ENCODE measurements at regions not wholly inside any gene's neighbourhood (a gene's known extent, or its start where the extent isn't known, plus 50 kb on each side); places are given as distances from the start of the nearest gene placed in this dataset.
"Not testable (repeated sequence)": the region's sequence is repeated elsewhere in the genome, so short reads cannot be mapped to it uniquely, and the experiment has no call there.

GRCh38 chr12:131624756-131625501 lies 86.0 kb upstream of the SFSWAP start:
- not testable (repeated sequence) for DNase-seq

DNA sequence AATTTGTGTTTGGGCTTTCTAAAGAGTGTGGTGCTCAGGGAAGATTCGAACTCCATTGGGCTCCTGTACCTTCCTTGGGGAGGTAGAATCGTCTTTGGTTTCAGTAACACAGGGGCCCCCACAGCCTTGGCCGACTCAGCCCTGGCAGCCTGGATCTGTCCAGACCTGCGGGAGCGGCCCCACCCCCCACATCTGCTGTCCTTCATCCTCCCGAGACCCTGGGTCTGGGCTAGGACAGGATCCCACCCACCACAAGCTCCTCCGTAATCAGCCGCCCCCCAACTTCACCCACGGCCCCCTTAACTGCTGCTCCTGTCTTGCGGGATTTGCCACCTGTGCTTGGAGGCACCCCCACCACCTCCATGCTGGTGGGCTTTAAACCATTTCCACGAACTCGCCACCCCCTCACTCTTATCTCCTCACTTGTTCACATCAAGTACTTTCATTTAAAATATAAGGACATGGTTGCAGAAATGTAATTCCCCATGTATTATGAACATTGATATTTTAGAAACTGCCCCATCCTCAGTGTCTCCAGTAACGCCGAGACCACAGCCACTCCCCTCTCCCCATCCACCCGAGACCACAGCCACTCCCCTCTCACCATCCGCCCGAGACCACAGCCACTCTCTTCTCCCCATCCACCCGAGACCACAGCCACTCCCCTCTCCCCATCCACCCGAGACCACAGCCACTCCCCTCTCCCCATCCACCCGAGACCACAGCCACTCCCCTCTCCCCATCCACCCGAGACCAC lies 84.7 kb upstream of the SFSWAP start:
- DNase-seq, result not testable (repeated sequence)

DNA sequence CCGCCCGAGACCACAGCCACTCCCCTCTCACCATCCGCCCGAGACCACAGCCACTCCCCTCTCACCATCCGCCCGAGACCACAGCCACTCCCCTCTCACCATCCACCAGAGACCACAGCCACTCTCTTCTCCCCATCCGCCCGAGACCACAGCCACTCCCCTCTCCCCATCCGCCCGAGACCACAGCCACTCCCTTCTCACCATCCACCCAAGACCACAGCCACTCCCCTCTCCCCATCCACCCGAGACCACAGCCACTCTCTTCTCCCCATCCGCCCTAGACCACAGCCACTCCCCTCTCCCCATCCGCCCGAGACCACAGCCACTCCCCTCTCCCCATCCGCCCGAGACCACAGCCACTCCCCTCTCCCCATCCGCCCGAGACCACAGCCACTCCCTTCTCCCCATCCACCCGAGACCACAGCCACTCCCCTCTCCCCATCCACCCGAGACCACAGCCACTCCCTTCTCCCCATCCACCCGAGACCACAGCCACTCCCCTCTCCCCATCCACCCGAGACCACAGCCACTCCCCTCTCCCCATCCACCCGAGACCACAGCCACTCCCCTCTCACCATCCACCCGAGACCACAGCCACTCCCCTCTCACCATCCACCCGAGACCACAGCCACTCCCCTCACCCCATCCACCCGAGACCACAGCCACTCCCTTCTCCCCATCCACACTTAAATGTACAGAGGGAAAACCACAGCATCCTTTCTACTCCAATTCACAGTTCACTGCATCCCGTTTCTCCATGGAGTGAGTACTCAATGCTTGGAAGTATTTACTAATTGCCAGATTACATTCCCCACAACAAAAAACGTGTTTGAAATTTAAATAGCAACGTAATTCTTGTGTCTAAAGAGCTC lies 83.5 kb upstream of the SFSWAP start:
- DNase-seq, result peak; percentile 33

GRCh38 chr12:131628023-131628740 lies 82.7 kb upstream of the SFSWAP start:
- DNase-seq, result no peak

DNA sequence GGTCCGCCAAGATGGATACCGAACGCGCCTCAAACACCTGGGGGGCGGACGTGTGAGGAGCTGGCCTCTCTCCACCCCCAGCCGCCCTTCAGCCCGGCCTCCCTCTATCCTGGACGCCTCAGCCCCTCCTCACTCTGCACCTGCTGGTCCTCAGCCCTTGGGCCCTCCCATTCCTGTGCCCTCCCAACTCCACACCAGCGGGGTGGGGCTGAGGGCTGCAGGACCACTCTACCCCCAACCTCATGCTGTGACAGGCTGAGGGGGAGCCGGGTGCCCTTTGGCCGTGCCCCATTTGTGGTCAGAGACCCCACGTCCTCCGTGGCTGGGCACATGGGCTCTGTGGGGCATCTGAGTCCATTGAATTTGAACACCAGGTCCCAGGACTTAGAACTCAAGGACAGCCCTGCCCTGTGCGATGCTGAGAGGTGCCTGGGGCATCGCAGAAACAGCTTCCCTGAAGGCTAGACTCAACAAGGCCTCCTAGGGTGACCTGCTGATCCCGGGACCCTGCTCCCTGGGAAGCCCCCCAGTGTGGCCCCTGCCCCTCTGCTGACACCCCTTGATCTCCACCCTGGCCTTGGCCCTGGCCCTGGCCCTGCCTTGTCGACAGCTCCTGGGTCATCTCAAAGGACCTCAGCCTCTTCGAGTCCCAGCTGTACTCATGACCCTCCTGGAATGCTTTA lies 82.0 kb upstream of the SFSWAP start:
- no peak for DNase-seq

DNA sequence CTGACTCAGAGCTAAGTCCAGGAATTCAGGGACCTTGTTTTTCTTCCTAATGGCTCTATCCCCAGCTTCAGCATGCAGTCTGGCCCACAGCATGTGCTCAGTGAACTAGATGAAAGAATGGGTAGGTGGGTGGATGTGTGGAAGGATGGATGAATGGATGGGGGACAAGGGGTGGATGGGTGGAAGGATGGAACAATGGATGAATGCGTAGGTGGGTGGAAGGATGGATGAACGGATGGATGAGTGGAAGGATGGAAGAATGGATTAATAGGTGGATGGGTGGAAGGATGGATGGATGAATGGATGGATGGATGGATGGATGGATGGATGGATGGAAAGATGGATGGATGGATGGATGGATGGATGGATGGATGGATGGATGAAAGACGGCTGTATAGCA lies 79.7 kb upstream of the SFSWAP start:
- no peak for DNase-seq

GRCh38 chr12:131631889-131632651 lies 78.8 kb upstream of the SFSWAP start:
- DNase-seq, result not testable (repeated sequence)

DNA sequence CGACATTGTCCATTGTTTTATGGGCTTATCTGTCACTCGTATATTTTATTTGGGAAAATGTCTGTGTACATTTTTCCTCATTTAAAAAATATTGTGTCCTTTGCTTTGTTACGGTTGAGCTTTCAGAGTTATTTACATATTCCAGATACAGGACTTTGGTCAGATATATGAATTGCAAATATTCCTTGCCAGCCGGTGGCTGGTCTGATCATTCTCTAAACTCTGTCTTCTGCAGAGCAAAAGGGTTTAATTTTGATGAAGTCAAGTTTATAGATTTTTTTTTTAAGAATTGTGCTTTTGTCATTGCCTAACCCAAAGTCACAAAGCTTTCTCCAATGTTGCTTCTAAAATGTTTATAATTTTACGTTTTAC lies 78.3 kb upstream of the SFSWAP start:
- DNase-seq, result not testable (repeated sequence)

DNA sequence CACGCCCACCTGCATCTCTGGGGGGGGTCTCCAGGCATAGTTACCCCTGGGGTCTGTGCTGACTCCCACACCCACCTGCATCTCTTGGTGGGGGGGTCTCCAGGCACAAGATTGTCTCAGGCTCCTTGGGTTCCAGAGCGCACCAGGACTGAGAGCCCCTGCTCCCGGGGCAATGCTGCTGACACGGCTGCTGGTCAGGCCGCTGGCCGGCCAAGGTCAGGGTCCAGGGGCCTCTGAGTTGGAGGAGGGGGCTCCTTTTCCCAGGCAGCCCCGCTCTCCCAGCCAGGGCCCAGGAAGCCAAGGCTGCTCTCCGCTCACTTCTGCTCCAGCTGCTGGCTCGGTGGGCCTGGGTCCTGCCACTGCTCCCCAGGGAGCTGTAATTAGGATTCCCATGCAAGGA lies 77.3 kb upstream of the SFSWAP start:
- DNase-seq, result not testable (repeated sequence)

DNA sequence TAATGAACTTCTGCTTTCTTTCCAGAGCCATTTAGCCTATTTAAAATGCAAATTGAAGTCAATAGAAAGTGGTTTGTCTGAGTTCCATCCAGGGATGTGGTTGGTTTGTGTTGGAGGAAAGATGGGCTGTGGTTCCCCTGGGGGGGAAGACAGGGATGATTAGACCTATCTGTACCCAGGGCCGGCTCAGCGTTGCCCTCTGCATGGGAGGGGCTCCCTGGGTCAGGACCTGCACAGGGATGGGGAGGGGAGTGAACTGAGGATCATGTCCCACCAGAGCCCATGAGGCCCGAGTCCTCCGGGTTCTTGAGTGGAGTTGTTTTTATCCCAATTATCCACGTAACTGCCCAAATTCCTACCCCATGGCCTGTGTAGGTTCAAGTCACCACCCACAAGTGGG lies 76.9 kb upstream of the SFSWAP start:
- DNase-seq, result no peak

DNA sequence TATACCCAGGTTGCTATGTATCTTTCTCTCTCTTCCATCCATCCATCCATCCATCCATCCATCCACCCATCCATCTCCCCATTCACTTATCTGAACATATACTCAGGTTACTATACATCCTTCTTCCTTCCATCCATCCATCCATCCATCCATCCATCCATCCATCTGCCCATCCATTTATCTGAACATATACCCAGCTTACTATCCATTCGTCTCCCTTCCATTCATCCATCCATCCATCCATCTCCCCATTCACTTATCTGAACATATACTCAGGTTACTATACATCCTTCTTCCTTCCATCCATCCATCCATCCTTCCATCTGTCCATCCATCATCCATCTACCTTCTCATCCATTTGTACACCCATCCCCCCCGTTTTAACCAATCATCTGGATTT lies 75.9 kb upstream of the SFSWAP start:
- not testable (repeated sequence) for DNase-seq

GRCh38 chr12:131635491-131636122 lies 75.3 kb upstream of the SFSWAP start:
- no peak for DNase-seq

- no peak for DNase-seq
Observed at GRCh38 chr12:131636266-131636665, 74.6 kb upstream of the SFSWAP start.

- DNase-seq, result no peak
Observed at GRCh38 chr12:131636940-131637750, 73.7 kb upstream of the SFSWAP start.

GRCh38 chr12:131637986-131638385 lies 72.9 kb upstream of the SFSWAP start:
- DNase-seq, result no peak

- no peak for DNase-seq
Observed at GRCh38 chr12:131639270-131639940, 71.5 kb upstream of the SFSWAP start.

DNA sequence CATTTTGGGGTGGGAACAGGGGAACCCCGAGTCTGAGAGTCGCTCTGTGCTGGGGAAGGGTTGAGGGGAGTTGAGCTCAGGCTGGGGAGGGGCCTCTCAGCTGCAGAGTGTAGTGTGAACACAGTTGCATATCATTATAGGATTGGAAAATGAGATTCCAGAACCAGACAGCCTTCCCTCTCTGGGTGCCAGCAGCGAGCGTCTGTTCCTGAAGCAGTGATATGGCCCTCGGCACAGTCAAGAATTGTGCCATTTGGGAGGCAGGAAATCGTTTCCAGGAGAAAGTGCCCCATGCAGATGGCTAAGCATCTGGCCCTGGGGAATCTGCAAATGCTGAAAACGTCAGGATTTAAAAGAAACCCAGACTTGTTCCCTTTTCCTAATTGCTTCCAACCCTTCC lies 70.4 kb upstream of the SFSWAP start:
- no peak for DNase-seq

GRCh38 chr12:131641315-131641714 lies 69.6 kb upstream of the SFSWAP start:
- no peak for DNase-seq

DNA sequence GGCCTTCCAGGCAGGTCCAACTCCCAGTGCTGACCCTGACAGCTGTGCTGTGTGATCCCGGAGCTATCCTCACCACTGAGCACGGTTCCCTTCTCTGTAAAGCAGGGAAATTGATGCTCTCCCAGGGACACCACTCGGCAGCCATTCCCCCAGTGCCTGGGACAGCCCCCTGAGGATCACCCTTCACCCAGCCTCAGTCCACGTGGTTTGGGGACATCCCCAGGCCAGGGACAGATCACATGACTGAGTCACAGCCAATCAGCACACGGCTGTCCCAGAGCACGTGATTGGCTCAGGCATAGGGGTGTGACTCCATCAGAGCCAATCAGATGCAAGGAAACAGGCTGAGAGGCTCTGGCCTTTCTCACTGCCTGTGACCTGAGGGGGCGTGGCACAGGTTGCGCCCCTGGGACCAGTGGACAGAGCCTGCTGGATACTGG lies 68.8 kb upstream of the SFSWAP start:
- DNase-seq, result no peak

Measured in activated naive CD4-positive, alpha-beta T cell treated with Interleukin-2 at 50 U/mL for 16 hours (primary cell).